ENCODE measurements at regions not wholly inside any gene's neighbourhood (a gene's known extent, or its start where the extent isn't known, plus 50 kb on each side); places are given as distances from the start of the nearest gene placed in this dataset.
A peak's percentile ranks its signal among the peaks of the same experiment; 100 is the strongest.
"Not testable (repeated sequence)": the region's sequence is repeated elsewhere in the genome, so short reads cannot be mapped to it uniquely, and the experiment has no call there.

DNA sequence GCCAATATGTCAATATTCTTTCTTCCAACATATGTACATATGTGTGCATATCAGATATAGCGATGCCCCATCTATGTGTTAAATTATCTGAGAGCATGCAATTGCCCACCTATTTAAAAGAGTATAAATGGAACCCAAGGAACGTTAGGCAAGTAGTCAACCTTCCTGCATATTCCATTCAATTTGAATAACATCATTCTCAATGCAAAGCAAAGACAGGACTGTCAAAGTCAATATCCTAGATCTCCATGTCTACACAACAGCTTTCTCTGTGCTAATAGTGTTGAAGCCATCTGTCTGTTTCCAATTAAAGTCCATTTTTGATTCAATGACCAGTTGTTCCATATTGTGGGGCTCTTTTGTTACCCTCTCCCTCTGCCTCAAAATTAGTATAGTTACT lies 85.3 kb upstream of the COX7C start:
- Histone ChIP-seq H3K36me3 (ENCODE audit: control insufficient read depth, insufficient read depth, low read length) (no peaks in the 10 kb centered on the region), H3K4me1 (ENCODE audit: control insufficient read depth, insufficient read depth, low read length) (no peaks in the 10 kb centered on the region), H3K27ac (ENCODE audit: low read depth, low read length) (no peak overlapping the region), H3K9me3 (ENCODE audit: control insufficient read depth, insufficient read depth, low read length) (no peaks in the 10 kb centered on the region), H3K4me3 (ENCODE audit: low read depth, low read length) (no peak overlapping the region), H3K27me3 (ENCODE audit: control insufficient read depth, insufficient read depth, low read length) (no peaks in the 10 kb centered on the region)
- no peak for DNase-seq (ENCODE audit: low read depth in 4 of 6, low spot score in 6 of 6)
- 33% methylated on average over 1 of the region's 2 CpGs for WGBS (ENCODE audit: insufficient coverage)

DNA sequence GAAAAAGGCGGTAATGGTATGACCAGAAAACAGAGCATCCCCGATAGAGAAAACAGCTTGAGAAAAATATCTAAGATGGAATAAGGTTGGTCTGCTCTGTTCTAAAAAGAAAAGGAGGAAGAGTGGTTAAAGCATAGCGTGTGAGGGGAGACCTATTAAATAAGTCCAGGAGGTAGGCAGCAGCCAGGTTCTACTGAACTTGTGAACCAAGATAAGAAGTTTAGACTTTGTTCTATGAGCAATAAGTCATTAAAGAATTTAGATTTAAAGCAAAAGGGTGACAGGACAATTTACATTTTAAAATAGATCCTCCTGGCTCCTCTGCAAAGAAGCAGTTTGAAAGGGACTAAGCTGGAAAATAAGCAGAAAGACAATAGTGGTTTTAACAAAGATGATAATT lies 81.3 kb upstream of the COX7C start:
- Histone ChIP-seq H3K27me3 (ENCODE audit: control insufficient read depth, insufficient read depth, low read length) (no peaks in the 10 kb centered on the region), H3K9me3 (ENCODE audit: control insufficient read depth, insufficient read depth, low read length) (no peaks in the 10 kb centered on the region), H3K36me3 (ENCODE audit: control insufficient read depth, insufficient read depth, low read length) (no peaks in the 10 kb centered on the region), H3K27ac (ENCODE audit: low read depth, low read length) (no peak overlapping the region), H3K4me3 (ENCODE audit: low read depth, low read length) (no peak overlapping the region), H3K4me1 (ENCODE audit: control insufficient read depth, insufficient read depth, low read length) (no peaks in the 10 kb centered on the region)
- 100% methylated on average over 3 of the region's 3 CpGs for WGBS (ENCODE audit: insufficient coverage)
- DNase-seq (ENCODE audit: low read depth in 4 of 6, low spot score in 6 of 6): no peak

DNA sequence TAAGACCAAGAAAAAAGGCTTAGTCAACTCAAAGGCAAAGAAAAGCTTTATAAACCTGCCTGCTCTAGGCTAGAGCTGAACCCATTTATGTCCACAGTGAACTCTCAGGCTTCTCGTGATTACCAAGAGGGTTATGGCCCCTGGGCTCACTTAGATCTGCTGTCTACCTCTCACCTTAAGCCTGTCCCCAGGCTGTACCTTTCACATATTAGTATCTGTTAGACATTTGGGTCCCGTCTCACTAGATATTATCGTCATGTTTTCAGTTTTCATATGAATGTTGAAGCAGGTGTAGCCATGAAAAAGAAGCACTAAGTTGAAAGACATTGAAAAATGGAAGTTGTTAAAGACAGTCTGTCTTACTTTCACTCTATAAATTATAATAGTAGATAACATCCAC lies 75.2 kb upstream of the COX7C start:
- DNase-seq (ENCODE audit: low read depth in 4 of 6, low spot score in 6 of 6): no peak
- no peaks in the 10 kb centered on the region for H3K9me3 ChIP-seq (ENCODE audit: control insufficient read depth, insufficient read depth, low read length)
- no peaks in the 10 kb centered on the region for H3K4me1 ChIP-seq (ENCODE audit: control insufficient read depth, insufficient read depth, low read length)

DNA sequence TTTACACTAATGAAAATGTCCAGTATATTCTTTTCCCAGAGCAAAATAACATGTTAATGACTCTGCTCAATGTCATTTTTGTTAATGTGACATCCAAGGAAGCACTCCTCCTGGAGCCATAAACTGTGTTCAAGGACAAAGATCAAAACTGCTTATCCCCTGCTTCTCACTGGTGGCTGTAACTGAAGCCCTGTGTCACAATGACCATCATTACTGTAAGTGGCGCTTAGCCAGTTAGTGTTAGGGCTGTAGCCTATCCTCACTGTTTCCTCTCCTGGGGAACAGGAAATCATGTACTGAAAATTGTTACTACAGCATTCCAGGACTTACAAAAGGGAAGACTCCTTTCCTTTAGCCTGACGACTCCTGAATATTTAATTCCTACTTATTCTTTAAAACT lies 71.7 kb upstream of the COX7C start:
- peak in 1 of 6 donors; percentile 43 for DNase-seq (ENCODE audit: low read depth in 4 of 6, low spot score in 6 of 6)
- WGBS (ENCODE audit: insufficient coverage): 0% methylated on average over 1 of the region's 2 CpGs
- H3K27ac ChIP-seq (ENCODE audit: low read depth, low read length): no peak overlapping the region
- H3K4me3 ChIP-seq (ENCODE audit: low read depth, low read length): no peak overlapping the region
- H3K9me3 ChIP-seq (ENCODE audit: control insufficient read depth, insufficient read depth, low read length): no peaks in the 10 kb centered on the region
- H3K4me1 ChIP-seq (ENCODE audit: control insufficient read depth, insufficient read depth, low read length): no peaks in the 10 kb centered on the region
- no peaks in the 10 kb centered on the region for H3K36me3 ChIP-seq (ENCODE audit: control insufficient read depth, insufficient read depth, low read length)
- H3K27me3 ChIP-seq (ENCODE audit: control insufficient read depth, insufficient read depth, low read length): no peaks in the 10 kb centered on the region

More for the DNA sequence above, 75.2 kb upstream of the COX7C start:
- H3K36me3 ChIP-seq (ENCODE audit: control insufficient read depth, insufficient read depth, low read length): no peaks in the 10 kb centered on the region
- no peak overlapping the region for H3K27ac ChIP-seq (ENCODE audit: low read depth, low read length)
- WGBS (ENCODE audit: insufficient coverage): 81% methylated on average over 3 of the region's 3 CpGs
- H3K4me3 ChIP-seq (ENCODE audit: low read depth, low read length): no peak overlapping the region
- no peaks in the 10 kb centered on the region for H3K27me3 ChIP-seq (ENCODE audit: control insufficient read depth, insufficient read depth, low read length)

DNA sequence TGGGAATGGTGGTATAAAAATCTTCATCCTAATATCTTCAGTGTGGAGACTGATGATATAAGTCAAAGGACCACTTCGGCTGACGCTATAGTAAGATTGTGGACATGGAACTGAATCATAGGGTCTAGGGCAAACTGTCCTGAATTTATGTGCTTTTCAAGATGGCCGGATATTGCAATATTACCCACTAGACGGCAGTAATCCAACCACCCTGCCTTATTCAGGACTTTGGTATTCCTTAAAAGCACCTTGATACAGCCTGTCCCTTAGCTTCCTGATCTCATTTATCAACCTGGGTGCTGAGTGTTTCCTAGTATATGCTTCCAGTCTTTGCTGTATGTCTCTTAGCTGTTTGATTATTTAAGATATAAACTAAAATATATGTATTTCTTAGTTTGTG lies 71.2 kb upstream of the COX7C start:
- H3K4me1 ChIP-seq (ENCODE audit: control insufficient read depth, insufficient read depth, low read length): no peaks in the 10 kb centered on the region
- H3K36me3 ChIP-seq (ENCODE audit: control insufficient read depth, insufficient read depth, low read length): no peaks in the 10 kb centered on the region
- no peak overlapping the region for H3K27ac ChIP-seq (ENCODE audit: low read depth, low read length)
- no peaks in the 10 kb centered on the region for H3K27me3 ChIP-seq (ENCODE audit: control insufficient read depth, insufficient read depth, low read length)
- H3K4me3 ChIP-seq (ENCODE audit: low read depth, low read length): no peak overlapping the region
- no peak for DNase-seq (ENCODE audit: low read depth in 4 of 6, low spot score in 6 of 6)
- no CpG with 5 or more reads among the region's 4 CpGs for WGBS (ENCODE audit: insufficient coverage)
- no peaks in the 10 kb centered on the region for H3K9me3 ChIP-seq (ENCODE audit: control insufficient read depth, insufficient read depth, low read length)

DNA sequence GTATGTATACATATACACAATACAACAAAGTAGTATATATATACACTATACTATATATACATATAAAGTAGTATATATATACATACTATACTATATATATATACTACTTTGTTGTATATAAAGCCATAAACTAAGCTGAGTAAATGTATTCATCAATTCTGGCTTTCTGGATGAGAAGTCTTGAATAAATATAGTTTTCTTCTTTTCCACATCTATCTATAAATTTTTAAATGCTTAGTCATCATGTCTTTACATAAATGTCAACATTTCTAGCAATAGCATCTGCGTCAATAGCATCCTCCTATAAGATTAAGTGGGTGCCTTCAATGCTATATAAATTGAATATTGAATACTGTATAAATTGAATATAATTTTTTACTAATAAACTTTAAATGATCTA lies 63.1 kb upstream of the COX7C start:
- no peak overlapping the region for H3K27ac ChIP-seq (ENCODE audit: low read depth, low read length)
- DNase-seq (ENCODE audit: low read depth in 4 of 6, low spot score in 6 of 6): no peak
- peaks cover 3% of the 10 kb centered on the region for H3K9me3 ChIP-seq (ENCODE audit: control insufficient read depth, insufficient read depth, low read length)
- no peaks in the 10 kb centered on the region for H3K36me3 ChIP-seq (ENCODE audit: control insufficient read depth, insufficient read depth, low read length)
- no peaks in the 10 kb centered on the region for H3K4me1 ChIP-seq (ENCODE audit: control insufficient read depth, insufficient read depth, low read length)
- H3K4me3 ChIP-seq (ENCODE audit: low read depth, low read length): no peak overlapping the region
- WGBS (ENCODE audit: insufficient coverage): no CpG with 5 or more reads among the region's 1 CpG
- H3K27me3 ChIP-seq (ENCODE audit: control insufficient read depth, insufficient read depth, low read length): no peaks in the 10 kb centered on the region

DNA sequence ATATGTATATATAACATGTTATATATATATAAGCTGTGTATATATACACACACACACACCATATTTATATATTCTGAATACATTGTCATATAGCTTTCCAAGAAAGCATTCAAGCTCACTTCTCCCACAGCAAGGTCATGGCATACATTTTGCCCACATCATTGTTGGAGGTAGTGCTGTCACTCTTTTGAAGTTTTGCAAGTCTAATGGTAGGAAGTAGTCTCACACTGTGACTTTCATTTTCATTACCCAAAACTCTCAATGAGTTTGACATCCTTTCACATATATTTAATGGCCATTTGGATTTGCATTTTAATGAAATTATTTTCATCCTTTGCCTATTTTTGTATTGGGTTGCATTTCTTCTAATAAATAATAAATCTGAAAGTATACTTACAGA lies 59.8 kb upstream of the COX7C start:
- Histone ChIP-seq H3K36me3 (ENCODE audit: control insufficient read depth, insufficient read depth, low read length) (no peaks in the 10 kb centered on the region), H3K27ac (ENCODE audit: low read depth, low read length) (no peak overlapping the region), H3K9me3 (ENCODE audit: control insufficient read depth, insufficient read depth, low read length) (peaks cover 3% of the 10 kb centered on the region), H3K4me1 (ENCODE audit: control insufficient read depth, insufficient read depth, low read length) (no peaks in the 10 kb centered on the region), H3K4me3 (ENCODE audit: low read depth, low read length) (no peak overlapping the region), H3K27me3 (ENCODE audit: control insufficient read depth, insufficient read depth, low read length) (no peaks in the 10 kb centered on the region)
- DNase-seq (ENCODE audit: low read depth in 4 of 6, low spot score in 6 of 6): no peak

DNA sequence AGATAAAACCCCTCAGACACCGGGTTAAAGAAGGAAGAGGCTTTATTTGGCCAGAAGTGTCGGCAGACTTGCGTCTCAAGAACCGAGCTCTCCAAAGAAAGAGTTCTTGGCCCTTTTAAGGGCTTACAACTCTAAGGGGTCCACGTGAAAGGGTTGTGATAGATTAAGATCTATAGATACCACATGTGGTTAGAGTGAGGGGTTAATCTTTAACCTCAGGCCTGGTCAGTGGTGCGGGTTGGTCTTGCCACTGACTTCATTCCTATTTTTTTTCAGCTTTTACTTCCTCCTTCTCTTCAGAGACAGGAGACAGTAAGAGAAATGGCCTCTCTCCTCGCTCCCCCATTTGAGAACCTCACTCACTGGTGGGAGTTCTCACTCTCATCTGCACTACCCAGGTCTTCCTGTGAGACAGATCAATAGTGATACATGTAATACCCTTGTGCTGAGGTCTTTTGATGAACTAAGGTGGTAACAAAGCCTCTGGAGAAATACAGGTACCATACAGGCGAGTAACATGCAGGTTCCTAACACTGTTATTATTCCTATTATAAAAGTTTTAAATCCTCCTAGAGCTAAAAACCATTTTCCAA lies 52.4 kb upstream of the COX7C start:
- H3K9me3 ChIP-seq (ENCODE audit: control insufficient read depth, insufficient read depth, low read length): no peaks in the 10 kb centered on the region
- no peak overlapping the region for H3K27ac ChIP-seq (ENCODE audit: low read depth, low read length)
- no CpG with 5 or more reads among the region's 8 CpGs for WGBS (ENCODE audit: insufficient coverage)
- H3K4me3 ChIP-seq (ENCODE audit: low read depth, low read length): no peak overlapping the region
- H3K36me3 ChIP-seq (ENCODE audit: control insufficient read depth, insufficient read depth, low read length): no peaks in the 10 kb centered on the region
- H3K27me3 ChIP-seq (ENCODE audit: control insufficient read depth, insufficient read depth, low read length): no peaks in the 10 kb centered on the region
- DNase-seq (ENCODE audit: low read depth in 4 of 6, low spot score in 6 of 6): no peak
- no peaks in the 10 kb centered on the region for H3K4me1 ChIP-seq (ENCODE audit: control insufficient read depth, insufficient read depth, low read length)

DNA sequence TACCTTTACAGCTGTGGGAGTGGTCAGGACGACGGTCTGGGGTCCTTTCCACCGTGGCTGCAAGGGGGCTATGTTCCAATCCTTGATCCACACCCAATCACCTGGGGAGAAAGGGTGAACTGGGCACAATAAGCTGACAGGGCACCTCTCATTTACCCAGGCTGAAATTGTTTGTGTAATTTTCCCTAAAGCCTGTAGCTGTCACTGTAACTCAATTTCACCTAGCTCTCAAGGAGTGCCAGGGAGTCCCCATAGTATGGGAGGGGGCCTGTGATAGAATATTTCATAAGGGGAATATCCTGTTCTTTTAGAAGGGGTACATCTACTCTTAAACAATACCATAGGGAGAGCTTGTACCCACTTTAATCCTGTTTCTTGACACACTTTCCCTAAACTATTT lies 51.7 kb upstream of the COX7C start:
- H3K27me3 ChIP-seq (ENCODE audit: control insufficient read depth, insufficient read depth, low read length); DNase-seq (ENCODE audit: low read depth in 4 of 6, low spot score in 6 of 6); H3K36me3 ChIP-seq (ENCODE audit: control insufficient read depth, insufficient read depth, low read length); H3K4me1 ChIP-seq (ENCODE audit: control insufficient read depth, insufficient read depth, low read length); H3K4me3 ChIP-seq (ENCODE audit: low read depth, low read length); H3K27ac ChIP-seq (ENCODE audit: low read depth, low read length); H3K9me3 ChIP-seq (ENCODE audit: control insufficient read depth, insufficient read depth, low read length): not testable (repeated sequence)
- WGBS (ENCODE audit: insufficient coverage): no CpG with 5 or more reads among the region's 3 CpGs

Measured in spinal cord (tissue), 9 donors.